SK-N-MC (cell line): ENCODE measurements at regions not wholly inside any gene's neighbourhood (a gene's known extent, or its start where the extent isn't known, plus 50 kb on each side); places are given as distances from the start of the nearest gene placed in this dataset.

Experiments
- EZH2 ChIP-seq: fragments of 200-600 bp; sonication (generic); IDR thresholded peaks from one replicate; pipeline ENCODE4 v1.6.1; 2017; ENCODE audit warnings: antibody characterized with exemption
- FOXP2 ChIP-seq: optimal IDR thresholded peaks from 2 replicates; pipeline ENCODE3; 2011; ENCODE audit warnings: mild to moderate bottlenecking, moderate library complexity; ENCODE audit not compliant: insufficient read depth; ENCODE audit errors: extremely low read length, control extremely low read depth
- POLR2AphosphoS5 ChIP-seq: IDR thresholded peaks from 2 replicates; pipeline ENCODE4 v1.6.1; 2012; ENCODE audit warnings: mild to moderate bottlenecking, low read depth, low read length, borderline replicate concordance

DNA sequence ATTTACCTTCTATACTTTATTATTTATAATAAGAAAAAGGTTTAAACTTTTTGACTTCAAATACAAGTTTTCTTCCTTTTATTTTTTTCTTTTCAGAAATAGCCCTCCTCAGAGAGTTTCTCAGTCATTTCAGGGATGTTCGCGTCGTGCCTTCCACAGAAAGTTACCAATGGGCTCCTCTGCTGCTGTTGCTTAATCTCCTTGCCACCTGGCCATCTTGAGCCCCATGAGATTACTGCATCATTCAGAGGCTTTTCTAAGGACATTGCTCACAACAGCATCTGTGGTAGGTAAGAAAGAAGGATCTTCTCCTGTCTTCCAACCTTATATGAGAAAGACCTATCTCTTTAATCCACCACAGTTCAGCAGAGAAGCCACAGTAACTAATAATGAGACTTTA, 1361.9 kb upstream of the ADGRL3 start:
- TF ChIP-seq EZH2 (no peak), POLR2AphosphoS5 (no peak), FOXP2 (no peak)
